ENCODE measurements at regions not wholly inside any gene's neighbourhood (a gene's known extent, or its start where the extent isn't known, plus 50 kb on each side); places are given as distances from the start of the nearest gene placed in this dataset.

DNA sequence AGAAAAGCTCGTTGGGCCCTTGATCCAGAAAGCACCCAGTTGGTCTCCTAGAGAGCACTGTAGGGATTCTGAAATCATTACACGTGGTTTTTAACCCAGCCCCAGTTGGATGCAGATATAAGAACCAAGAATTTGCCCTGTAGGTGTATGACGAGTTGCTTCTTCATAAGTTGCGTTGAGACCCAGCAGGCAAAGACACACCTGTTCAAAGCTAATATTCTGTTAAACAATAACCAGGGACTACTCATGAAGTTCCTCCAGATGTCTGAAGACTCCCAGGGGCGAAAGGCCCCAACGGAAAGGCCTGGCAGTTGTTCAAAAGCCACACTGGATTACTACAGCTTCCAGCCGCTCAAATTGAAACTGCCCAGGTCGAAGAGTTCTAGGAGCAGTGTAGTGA is 88.6 kb upstream of the HNRNPU start:
- no peak for DNase-seq (ENCODE audit: low read depth in 2 of 2, low spot score in 1 of 2)

DNA sequence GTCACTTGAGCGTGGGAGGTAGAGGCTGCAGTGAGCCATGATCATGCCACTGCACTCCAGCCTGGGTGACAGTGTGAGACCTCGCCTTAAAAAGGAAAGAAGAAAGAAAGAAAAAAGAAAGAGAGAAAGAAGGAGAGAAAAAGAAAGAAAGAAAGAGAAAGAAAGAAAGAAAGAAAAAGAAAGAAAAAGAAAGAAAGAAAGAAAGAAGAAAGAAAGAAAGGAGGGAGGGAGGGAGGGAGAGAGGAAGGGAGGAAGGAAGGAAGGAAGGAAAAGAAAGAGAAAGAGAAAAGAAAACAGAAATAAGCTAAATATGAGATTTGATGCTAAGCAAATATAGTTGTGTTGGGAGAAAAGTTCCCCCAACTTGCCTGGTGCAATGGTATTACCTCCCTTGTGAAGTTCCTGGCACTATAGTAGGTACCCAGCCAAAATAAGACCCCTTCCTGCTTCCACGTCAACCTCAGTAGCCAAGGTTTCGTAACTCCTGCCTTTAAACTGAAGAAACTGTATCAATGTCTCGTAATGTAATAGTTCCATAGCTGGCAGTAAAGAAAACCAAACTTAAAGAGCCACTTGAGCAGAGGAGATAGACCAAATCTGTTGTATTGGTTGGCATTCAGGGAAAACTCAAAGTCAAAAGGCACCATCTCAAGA is 88.1 kb upstream of the HNRNPU start:
- DNase-seq (ENCODE audit: low read depth in 2 of 2, low spot score in 1 of 2), result no peak

DNA sequence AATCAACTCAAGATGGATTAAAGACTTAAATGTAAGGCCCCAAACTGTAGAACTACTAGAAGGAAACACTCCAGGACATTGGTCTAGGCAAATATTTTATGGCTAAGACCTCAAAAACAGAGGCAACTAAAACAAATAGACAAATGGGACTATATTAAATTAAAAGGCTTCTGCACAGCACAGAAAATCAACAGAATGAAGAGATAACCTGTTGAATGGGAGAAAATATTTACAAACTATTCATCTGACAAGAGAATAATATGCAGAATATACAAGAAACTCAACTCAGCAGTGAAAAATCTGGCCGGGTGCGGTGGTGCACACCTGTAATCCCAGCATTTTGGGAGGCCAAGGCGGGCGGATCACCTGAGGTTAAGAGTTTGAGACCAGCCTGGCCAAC is 84.1 kb upstream of the HNRNPU start:
- DNase-seq (ENCODE audit: low read depth in 2 of 2, low spot score in 1 of 2), result no peak

DNA sequence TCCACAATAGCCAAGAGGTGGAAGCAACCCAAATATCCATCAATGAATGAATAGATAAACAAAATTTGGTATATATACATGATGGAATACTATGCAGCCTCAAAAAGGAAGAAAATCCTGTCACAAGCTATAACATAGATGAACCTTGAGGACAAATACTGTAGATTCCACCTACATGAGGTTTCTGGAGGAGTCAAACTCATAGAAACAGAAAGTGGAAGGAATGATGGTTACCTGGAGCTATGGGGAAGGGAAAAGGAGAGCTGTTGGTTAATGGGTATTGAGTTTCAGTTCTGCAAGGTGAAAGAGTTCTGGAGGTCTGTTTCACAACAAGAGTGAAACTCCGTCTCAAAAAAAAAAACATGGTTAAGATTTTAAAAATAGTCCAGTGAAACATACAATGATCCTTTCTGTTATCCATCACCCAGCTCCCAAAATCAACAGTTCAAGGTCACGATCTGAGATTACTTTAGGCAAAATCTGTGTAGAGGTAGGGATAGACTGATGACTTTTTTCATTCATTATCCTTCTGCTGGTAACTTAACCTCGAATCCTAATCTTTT is 80.8 kb upstream of the HNRNPU start:
- no peak for DNase-seq (ENCODE audit: low read depth in 2 of 2, low spot score in 1 of 2)

DNA sequence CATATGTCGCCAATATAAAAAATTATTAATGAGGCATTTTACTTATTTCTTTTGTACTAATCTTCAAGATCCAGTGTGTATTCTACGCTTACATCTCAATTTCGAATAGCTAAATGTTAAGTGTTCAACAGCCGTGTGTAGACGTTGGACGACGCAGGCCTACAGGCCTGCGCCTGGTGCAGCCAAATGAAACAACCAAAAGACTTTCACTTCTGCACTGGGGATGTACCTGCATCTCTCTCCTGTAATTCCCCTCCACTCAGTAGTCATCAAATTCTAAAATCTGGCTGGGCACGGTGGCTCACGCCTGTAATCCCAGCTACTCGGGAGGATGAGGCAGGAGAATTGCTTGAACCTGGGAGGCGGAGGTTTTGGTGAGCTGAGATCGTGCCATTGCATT is 76.8 kb upstream of the HNRNPU start:
- DNase-seq (ENCODE audit: low read depth in 2 of 2, low spot score in 1 of 2), result no peak

DNA sequence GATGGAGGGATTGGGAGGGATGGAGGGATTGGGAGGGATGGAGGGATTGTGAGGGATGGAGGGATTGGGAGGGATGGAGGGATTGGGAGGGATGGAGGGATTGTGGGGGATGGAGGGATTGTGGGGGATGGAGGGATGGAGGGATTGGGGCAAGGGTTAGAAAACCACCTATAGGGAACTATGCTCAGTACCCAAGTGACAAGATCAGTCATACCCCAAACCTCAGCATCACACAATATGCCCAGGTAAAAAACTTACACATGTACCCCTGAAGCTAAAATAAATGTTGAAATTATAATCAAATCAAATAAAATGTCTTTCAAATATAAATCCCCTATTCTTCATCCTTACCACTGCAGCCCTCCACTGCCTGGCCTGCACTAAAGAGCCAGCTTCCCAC is 72.8 kb upstream of the HNRNPU start:
- no peak for DNase-seq (ENCODE audit: low read depth in 2 of 2, low spot score in 1 of 2)

DNA sequence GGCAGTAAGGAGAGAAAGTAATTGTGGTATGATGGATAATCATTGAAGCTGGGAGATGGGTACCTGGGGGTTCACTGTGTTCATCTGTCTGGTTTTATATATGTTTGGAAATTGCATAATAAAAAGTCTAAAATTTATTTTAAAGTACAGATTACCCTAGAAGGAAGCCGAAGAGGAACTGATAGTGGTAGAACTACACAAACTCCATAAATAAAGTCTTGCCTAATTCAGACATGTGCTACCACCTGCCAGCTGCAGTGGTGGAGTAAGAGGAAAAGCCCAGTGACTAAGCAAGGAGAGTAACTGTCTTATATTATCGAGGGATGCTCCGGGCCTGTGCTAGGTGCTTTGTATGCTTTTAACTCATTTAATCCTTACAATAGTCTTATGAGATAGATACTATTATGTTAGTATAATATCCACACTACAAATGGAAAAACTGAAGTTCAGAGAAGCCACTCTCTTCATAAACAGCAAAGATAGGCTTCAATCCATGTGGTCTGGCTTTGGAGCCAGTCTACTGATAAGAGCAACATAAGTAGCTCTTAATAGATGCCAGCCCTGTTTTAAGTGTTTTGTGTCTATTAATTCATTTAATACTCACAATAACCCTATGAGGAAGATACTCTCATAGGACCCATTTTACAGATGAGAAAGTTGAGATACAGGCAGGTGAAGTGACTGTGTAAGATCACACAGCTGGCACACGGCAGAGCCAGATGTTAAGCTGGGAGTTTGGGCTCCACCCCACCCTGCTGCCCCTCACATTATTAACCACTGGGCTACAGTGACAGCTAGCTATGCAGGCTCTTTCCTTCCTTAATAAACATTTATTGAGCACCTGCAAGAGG is 56.8 kb upstream of the HNRNPU start:
- no peak for DNase-seq (ENCODE audit: low read depth in 2 of 2, low spot score in 1 of 2)

DNA sequence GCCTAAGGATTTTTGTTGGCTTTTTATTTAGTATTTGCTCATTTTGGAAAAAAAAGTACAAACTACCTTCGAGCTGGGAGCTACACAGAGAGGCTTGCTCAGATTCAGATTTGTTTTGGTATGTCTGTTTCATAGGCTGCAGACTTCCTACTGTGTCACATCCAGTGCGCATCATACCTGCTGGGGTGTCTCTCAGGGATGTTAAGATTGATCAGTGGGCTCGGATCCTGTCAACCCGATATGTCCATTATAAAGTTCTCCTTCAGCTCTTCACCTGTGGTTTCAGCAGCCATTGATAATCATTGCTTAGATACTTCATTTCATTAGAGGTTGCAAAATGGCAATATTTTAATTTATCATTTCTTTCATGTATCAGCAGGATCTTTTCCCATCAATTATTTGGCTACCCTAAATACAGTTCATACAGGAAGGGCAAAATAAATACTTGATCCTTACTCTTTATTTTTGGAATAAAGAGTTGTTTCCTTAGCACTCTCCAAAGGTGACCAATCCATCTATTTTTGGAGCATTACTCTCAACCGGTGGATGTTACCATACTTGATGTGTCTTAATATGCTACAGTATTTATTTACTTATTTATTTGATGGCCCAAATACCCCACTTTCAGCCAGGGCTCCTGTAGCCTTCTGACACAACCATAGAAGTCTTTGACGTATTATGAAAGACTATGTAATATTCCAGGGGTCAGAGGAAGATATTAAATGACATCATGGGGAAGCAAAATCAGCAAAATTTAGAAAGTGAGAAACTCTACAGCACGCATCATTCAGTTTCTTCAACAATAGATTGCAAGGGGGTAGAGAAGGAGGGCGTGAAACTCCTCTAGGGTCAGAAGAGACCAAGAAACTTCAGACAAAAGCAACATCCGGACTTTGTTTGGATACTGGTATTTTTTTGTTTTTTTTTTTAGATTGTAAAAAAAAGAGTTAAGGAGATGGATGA is 55.3 kb upstream of the HNRNPU start:
- no peak for DNase-seq (ENCODE audit: low read depth in 2 of 2, low spot score in 1 of 2)

DNA sequence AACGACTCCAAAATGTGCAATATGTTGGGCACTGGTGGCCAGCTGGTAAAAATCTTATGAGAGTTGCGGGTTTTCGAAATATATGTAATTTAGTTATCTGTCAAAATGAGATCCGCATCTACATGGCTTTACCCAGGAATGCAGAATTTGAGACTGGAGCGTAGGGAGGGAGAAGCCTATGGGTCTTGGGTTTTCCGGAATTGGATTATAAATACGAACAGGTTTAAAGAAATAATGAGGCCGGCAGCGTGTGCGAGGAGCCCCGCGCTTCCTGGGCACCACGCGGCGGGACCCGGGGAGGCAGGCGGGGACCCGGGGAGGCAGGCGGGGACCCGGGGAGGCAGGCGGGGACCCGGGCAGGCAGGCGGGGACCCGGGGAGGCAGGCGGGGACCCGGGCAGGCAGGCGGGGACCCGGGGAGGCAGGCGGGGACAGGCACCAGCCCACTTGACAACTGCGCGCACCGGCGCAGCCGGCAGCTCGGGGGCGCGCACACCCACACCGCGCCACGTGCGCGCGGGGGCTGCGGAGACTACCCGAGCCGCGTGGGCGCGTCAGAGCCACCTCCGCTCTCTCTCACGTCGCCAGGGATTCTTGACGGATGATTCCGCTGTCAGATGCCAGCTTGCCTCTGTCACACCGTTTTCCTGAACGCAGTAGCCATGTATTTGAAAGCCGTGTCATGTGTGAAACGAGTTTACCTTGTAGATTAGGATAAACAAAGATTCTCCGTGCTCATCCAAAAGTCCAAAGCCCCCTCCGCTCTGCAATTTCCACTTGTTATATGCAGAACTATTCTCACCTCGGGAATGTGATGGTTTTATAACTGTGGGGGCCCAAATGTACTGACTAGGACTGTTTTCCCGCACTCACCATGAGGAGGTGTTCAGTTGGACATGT is 54.3 kb upstream of the HNRNPU start:
- DNase-seq (ENCODE audit: low read depth in 2 of 2, low spot score in 1 of 2), result peak; percentile 5 to 28

DNA sequence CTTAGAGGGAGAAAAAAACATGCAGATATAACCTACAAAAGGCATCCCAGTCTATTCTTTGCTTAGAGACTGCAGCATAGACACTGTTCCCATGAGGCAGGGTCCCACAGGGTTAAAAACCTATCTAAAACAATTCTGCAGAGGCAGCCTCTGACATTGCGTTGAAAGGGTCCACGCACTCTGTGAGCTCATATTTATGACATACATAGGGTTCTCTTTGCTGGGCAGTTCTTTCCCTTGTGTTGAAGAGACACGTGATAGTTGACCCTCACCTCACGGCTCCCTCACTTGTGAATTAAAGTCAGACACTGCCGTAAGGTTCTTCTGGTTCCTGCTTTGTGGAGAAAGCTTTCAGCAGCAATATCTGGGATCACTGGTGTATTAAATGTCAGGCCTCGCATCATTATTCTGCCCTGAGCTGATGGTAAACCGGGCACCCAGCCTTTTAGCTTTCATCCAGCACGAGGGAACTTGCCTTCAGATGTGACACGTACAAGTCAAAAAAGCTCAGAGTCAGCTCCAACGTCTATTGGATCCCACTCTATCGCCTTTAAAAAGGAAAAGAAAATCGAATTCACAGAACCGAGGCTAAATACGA is 52.8 kb upstream of the HNRNPU start:
- no peak for DNase-seq (ENCODE audit: low read depth in 2 of 2, low spot score in 1 of 2)

DNA sequence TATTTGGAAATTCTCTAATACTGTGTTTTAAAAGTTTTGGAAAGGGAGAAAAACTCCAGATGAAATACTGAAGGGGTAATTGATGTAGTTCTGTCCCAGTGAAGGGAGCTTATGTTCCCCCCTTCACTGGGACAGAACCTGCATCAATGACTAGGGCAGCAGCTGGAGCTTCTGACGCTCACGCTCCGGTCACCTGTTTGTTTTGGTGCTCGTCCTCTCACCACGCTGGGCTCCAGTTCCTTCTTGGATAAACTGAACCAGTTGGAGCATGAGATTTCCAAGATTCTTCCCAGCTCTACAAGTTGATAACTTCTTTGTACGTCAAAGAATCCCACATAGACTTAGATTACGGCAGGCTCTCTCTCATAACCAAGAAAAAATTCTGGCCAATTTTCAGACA is 51.4 kb upstream of the HNRNPU start:
- DNase-seq (ENCODE audit: low read depth in 2 of 2, low spot score in 1 of 2), result no peak

DNA sequence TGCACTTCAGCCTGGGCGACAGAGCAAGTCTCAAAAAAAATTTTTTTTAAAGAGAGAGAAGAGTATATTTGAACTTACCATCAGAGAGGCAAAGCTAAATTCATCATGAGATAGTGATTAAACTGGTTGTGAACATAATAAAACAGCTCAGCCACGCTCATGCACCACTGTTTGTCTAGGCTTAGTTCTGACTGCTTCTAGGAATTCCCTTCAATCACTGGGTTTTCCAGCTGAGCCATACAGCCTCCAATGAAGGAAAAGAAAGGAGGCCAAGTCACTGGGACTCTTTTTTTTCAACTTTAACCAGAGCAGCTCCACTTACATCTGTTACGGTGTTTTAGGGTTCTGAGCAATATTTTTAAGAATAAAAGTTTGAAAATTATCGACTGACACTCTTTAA is 50.4 kb upstream of the HNRNPU start:
- DNase-seq (ENCODE audit: low read depth in 2 of 2, low spot score in 1 of 2), result no peak
